SK-N-SH treated with all-trans-retinoic acid at 6 μM for 48 hours (cell line): ENCODE measurements at regions not wholly inside any gene's neighbourhood (a gene's known extent, or its start where the extent isn't known, plus 50 kb on each side); places are given as distances from the start of the nearest gene placed in this dataset.

Source experiments
- ARNTL ChIP-seq: fragments of 450-650 bp; formaldehyde crosslinking; IDR thresholded peaks from 2 replicates; pipeline ENCODE4 v1.5.0; 2020; ENCODE audit warnings: low read depth, mild to moderate bottlenecking, moderate library complexity, borderline replicate concordance
- GLIS3 ChIP-seq: fragments of 250-450 bp; sonication (Bioruptor Pico); IDR thresholded peaks from 2 replicates; pipeline ENCODE4 v1.5.0; 2020; ENCODE audit warnings: mild to moderate bottlenecking, moderate library complexity
- OSR1 ChIP-seq: fragments of 250-450 bp; sonication (Bioruptor Pico); IDR thresholded peaks from 2 replicates; pipeline ENCODE4 v1.8.0; 2022; ENCODE audit warnings: moderate library complexity, mild to moderate bottlenecking, inconsistent platforms
- RARB ChIP-seq: fragments of 250-450 bp; sonication (Bioruptor Pico); IDR thresholded peaks from 2 replicates; pipeline ENCODE4 v1.8.0; 2021; ENCODE audit warnings: mild to moderate bottlenecking, moderate library complexity
- TOX ChIP-seq: fragments of 250-450 bp; sonication (Bioruptor Pico); IDR thresholded peaks from 2 replicates; pipeline ENCODE4 v1.8.0; 2021; ENCODE audit warnings: mild to moderate bottlenecking, moderate library complexity, borderline replicate concordance
- ZC3H10 ChIP-seq: fragments of 250-450 bp; sonication (Bioruptor Pico); IDR thresholded peaks from 2 replicates; pipeline ENCODE4 v1.5.1; 2021; ENCODE audit warnings: mild to moderate bottlenecking, moderate library complexity
- ZFP30 ChIP-seq: fragments of 450-650 bp; formaldehyde crosslinking; IDR thresholded peaks from 2 replicates; pipeline ENCODE4 v1.5.0; 2022; ENCODE audit warnings: mild to moderate bottlenecking, moderate library complexity
- ZNF70 ChIP-seq: fragments of 450-650 bp; formaldehyde crosslinking; IDR thresholded peaks from 2 replicates; pipeline ENCODE4 v1.5.0; 2020; ENCODE audit warnings: mild to moderate bottlenecking, moderate library complexity
- ZNF8 ChIP-seq: fragments of 450-650 bp; formaldehyde crosslinking; IDR thresholded peaks from 2 replicates; pipeline ENCODE4 v1.5.0; 2020; ENCODE audit warnings: mild to moderate bottlenecking, moderate library complexity
- TF ChIP-seq, protein P1 (sequence below): fragments of 250-450 bp; sonication (Bioruptor Pico); IDR thresholded peaks from 2 replicates; pipeline ENCODE4 v1.8.0; 2020; ENCODE audit warnings: mild to moderate bottlenecking, moderate library complexity, borderline replicate concordance

GRCh38 chr18:45218436-45218835 is 396.8 kb upstream of the SLC14A2 start:
- TF ChIP-seq, protein P1, sequence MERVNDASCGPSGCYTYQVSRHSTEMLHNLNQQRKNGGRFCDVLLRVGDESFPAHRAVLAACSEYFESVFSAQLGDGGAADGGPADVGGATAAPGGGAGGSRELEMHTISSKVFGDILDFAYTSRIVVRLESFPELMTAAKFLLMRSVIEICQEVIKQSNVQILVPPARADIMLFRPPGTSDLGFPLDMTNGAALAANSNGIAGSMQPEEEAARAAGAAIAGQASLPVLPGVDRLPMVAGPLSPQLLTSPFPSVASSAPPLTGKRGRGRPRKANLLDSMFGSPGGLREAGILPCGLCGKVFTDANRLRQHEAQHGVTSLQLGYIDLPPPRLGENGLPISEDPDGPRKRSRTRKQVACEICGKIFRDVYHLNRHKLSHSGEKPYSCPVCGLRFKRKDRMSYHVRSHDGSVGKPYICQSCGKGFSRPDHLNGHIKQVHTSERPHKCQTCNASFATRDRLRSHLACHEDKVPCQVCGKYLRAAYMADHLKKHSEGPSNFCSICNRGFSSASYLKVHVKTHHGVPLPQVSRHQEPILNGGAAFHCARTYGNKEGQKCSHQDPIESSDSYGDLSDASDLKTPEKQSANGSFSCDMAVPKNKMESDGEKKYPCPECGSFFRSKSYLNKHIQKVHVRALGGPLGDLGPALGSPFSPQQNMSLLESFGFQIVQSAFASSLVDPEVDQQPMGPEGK = no peak
- TF ChIP-seq RARB (CRISPR knock-in tag) (no peak), ZC3H10 (CRISPR knock-in tag) (no peak), ARNTL (CRISPR knock-in tag) (no peak), GLIS3 (CRISPR knock-in tag) (no peak), TOX (CRISPR knock-in tag) (no peak), ZFP30 (CRISPR knock-in tag) (no peak), ZNF70 (no peak), OSR1 (CRISPR knock-in tag) (no peak), ZNF8 (no peak)
